Coronary artery (tissue), 2 donors: ENCODE measurements at regions not wholly inside any gene's neighbourhood (a gene's known extent, or its start where the extent isn't known, plus 50 kb on each side); places are given as distances from the start of the nearest gene placed in this dataset.

Experiments used
- DNase-seq: peaks from one replicate; pipeline ENCODE4 v3.0.0-alpha.2; 2017; ENCODE audit warnings: low spot score
- H3K27ac ChIP-seq, 2 donors: fragments of 200-600 bp; sonication (generic); one replicate each; pipeline ENCODE4 v1.5.1; 2016 to 2019
- H3K4me3 ChIP-seq: fragments of 200-600 bp; sonication (generic); 2 replicates; pipeline ENCODE4 v1.5.1; 2016; ENCODE audit warnings: mild to moderate bottlenecking, moderate library complexity
- TF ChIP-seq, protein P1 (sequence below): fragments of 200-600 bp; sonication (generic); IDR thresholded peaks from one replicate; pipeline ENCODE4 v1.5.1; 2019; ENCODE audit warnings: antibody characterized with exemption

GRCh38 chr13:111636271-111636670 lies 315.8 kb downstream of the TEX29 start:
- DNase-seq, result no peak

GRCh38 chr13:111636804-111637203 lies 316.4 kb downstream of the TEX29 start:
- H3K27ac ChIP-seq, result no peak overlapping the region
- no peak overlapping the region for H3K4me3 ChIP-seq
- DNase-seq, result peak; percentile 31
- TF ChIP-seq, protein P1, sequence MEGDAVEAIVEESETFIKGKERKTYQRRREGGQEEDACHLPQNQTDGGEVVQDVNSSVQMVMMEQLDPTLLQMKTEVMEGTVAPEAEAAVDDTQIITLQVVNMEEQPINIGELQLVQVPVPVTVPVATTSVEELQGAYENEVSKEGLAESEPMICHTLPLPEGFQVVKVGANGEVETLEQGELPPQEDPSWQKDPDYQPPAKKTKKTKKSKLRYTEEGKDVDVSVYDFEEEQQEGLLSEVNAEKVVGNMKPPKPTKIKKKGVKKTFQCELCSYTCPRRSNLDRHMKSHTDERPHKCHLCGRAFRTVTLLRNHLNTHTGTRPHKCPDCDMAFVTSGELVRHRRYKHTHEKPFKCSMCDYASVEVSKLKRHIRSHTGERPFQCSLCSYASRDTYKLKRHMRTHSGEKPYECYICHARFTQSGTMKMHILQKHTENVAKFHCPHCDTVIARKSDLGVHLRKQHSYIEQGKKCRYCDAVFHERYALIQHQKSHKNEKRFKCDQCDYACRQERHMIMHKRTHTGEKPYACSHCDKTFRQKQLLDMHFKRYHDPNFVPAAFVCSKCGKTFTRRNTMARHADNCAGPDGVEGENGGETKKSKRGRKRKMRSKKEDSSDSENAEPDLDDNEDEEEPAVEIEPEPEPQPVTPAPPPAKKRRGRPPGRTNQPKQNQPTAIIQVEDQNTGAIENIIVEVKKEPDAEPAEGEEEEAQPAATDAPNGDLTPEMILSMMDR, result no peak

More at GRCh38 chr13:111636271-111636670, 315.8 kb downstream of the TEX29 start:
- no peak overlapping the region for H3K4me3 ChIP-seq
- TF ChIP-seq, protein P1, result no peak
- H3K27ac ChIP-seq, result no peak overlapping the region

DNA sequence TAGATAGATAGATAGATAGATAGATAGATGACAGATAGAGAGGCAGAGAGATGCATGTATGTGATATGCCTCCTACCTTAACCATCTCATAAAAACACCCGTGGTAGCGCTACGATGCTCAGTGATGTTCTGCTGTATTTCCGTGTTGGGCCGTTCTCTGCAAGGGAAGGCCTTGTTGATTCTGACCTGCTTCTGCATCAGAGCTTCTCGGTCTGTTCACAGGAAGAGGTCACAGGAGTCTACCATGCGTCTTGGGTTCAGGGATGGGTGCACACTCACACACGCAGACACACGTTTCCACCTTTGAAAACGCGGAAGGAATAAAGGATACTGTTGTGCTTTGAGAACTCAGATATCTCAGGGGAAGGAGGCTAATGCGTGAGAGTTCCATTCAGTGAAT lies 316.9 kb downstream of the TEX29 start:
- TF ChIP-seq, protein P1, result no peak
- peak; percentile 11 for DNase-seq

DNA sequence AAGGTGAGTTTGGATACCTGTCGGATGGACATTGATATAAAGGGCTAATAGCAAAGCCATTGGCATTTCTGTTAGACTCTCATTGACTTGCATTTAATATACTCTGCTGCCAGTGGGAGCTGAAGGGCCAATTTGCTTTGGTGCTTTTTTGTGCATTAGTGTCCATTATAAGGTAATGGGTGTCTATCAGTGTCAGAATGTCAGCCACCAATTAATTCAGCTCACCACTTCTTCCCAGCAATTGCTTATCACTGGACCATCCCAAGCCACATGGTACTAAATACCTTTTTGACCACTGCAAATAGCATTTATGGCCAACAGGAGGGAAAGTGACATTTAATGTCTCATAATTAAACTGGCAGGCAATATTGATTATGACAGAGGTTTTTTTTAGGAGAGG lies 317.8 kb downstream of the TEX29 start:
- Histone ChIP-seq H3K4me3 (no peak overlapping the region), H3K27ac (no peak overlapping the region)
- TF ChIP-seq, protein P1, result no peak
- DNase-seq, result peak; percentile 3

More for the DNA sequence above, 316.9 kb downstream of the TEX29 start:
- H3K4me3 ChIP-seq, result no peak overlapping the region
- no peak overlapping the region for H3K27ac ChIP-seq

GRCh38 chr13:111639196-111639705 lies 318.8 kb downstream of the TEX29 start:
- Histone ChIP-seq H3K27ac (no peak overlapping the region), H3K4me3 (no peak overlapping the region)
- TF ChIP-seq, protein P1, result no peak
- DNase-seq, result peak; percentile 49

DNA sequence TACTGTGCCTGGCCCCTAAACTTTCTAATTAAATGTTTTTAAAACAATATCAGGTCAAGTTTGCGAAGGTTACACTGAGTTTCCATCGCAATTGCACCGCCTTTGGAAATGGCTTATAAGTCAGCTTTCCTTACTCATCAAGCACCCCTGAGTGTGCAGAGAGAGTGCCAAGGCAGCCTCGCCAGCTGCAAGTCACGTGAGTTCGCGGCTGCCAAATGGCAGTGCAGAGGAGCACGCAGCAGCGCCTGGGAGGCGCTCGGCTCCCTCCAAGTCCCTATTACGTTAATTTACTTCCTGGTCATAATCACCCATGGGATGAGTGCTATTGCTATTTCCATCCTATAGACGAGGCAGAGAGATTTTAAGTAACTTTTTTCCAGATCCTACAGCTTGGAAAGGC lies 319.6 kb downstream of the TEX29 start:
- DNase-seq, result peak; percentile 57
- TF ChIP-seq, protein P1, result no peak
- no peak overlapping the region for H3K27ac ChIP-seq

DNA sequence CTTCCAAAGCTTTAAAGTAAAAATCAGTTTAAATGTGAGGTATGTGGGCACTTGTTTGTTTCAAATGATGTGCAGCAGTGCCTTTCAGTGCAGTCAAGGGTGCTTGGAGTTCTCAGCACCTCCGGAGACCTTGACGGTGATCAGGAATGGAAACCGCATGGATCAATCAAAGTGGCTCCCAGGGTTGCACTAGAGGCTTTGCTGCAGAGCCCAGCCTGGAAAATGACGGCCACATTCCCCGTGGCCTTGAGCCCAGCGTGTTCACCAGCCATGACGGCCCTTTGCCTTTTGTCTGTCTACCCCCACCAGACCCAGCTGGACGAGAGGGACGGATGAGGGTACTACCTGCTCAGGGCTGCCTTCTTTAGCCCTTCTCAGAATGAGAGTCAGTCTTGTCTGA lies 320.0 kb downstream of the TEX29 start:
- H3K4me3 ChIP-seq, result no peak overlapping the region
- TF ChIP-seq, protein P1, result no peak
- no peak overlapping the region for H3K27ac ChIP-seq
- peak; percentile 61 for DNase-seq

More for the DNA sequence above, 319.6 kb downstream of the TEX29 start:
- H3K4me3 ChIP-seq, result no peak overlapping the region
